ENCODE measurements at regions not wholly inside any gene's neighbourhood (a gene's known extent, or its start where the extent isn't known, plus 50 kb on each side); places are given as distances from the start of the nearest gene placed in this dataset.

DNA sequence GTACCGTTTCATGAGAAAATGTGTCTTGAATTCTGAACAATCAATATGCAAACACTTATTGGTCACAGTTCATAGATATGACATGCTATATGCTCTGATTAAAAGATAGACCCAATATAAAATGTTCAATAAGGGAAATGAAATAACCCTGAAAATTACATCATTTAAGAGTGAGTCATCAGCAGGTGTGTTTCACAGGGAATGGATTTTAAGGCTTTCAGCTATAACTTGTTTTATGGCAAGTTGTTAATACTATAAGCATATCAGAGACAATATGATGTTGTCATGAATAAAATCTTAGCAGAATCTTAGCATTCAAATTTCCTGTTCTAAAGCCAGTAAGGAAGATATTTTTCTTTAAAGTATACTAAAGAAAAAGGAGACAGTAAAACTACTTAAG lies 483.4 kb upstream of the PCDH9 start:
- WGBS (ENCODE audit: insufficient coverage), result no CpG with 5 or more reads among the region's 1 CpG
- no peaks in the 10 kb centered on the region for H3K9me3 ChIP-seq (replicated peaks; ENCODE audit: control insufficient read depth, low read depth, low read length)
- no peaks in the 10 kb centered on the region for H3K27me3 ChIP-seq (ENCODE audit: control insufficient read depth, insufficient read depth, low read length)
- H3K27ac ChIP-seq (ENCODE audit: low read length), result no peak overlapping the region
- no peak for DNase-seq
- H3K36me3 ChIP-seq (ENCODE audit: control insufficient read depth, insufficient read depth, low read length), result no peaks in the 10 kb centered on the region
- no peak overlapping the region for H3K4me3 ChIP-seq (ENCODE audit: low read length)
- H3K4me1 ChIP-seq (ENCODE audit: control insufficient read depth, insufficient read depth, low read length), result no peaks in the 10 kb centered on the region

DNA sequence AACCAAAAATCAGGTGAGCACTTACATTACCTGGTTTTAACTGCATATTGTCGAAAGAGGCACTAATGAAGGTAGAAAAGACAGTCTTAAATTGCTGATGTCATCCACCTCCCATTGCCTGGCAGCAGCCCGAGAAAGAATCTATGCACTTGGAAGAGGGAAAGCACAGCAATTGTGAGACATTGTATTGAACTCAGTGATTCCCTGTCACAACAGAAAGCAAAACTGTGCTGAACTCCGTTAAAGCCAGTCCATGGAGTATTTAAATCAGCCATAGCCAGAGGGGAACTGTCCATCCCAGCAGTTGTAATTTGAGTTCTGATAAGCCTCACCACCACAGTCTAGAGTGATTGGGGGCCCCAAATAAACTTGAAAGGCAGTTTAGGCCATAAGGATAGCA lies 466.6 kb upstream of the PCDH9 start:
- H3K36me3 ChIP-seq (ENCODE audit: control insufficient read depth, insufficient read depth, low read length), result no peaks in the 10 kb centered on the region
- no peak overlapping the region for H3K4me3 ChIP-seq (ENCODE audit: low read length)
- H3K9me3 ChIP-seq (replicated peaks; ENCODE audit: control insufficient read depth, low read depth, low read length), result no peaks in the 10 kb centered on the region
- H3K27me3 ChIP-seq (ENCODE audit: control insufficient read depth, insufficient read depth, low read length), result no peaks in the 10 kb centered on the region
- no peak for DNase-seq
- no peaks in the 10 kb centered on the region for H3K4me1 ChIP-seq (ENCODE audit: control insufficient read depth, insufficient read depth, low read length)
- no CpG with 5 or more reads among the region's 3 CpGs for WGBS (ENCODE audit: insufficient coverage)
- no peak overlapping the region for H3K27ac ChIP-seq (ENCODE audit: low read length)

DNA sequence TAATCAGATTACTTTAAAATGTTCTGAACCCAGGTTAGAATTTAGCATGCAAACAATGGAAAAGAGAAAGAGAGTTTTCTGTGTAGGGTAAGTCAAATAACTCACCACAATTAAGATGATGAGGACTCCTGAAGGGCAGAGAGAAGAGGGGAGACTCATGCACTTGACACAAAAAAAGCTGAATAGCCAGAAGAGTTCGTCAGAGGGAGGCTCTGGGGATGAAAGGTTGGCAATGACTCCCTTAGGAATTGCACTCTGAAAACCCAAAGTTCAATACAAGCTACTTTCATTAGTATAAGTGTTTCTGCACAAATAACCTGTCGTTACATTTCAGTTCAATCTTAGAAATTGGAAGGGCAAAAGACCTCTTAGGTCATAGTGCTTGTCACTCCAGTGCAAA lies 434.4 kb upstream of the PCDH9 start:
- Histone ChIP-seq H3K27me3 (ENCODE audit: control insufficient read depth, insufficient read depth, low read length) (no peaks in the 10 kb centered on the region), H3K27ac (ENCODE audit: low read length) (no peak overlapping the region), H3K9me3 (replicated peaks; ENCODE audit: control insufficient read depth, low read depth, low read length) (no peaks in the 10 kb centered on the region), H3K4me3 (ENCODE audit: low read length) (no peak overlapping the region), H3K4me1 (ENCODE audit: control insufficient read depth, insufficient read depth, low read length) (no peaks in the 10 kb centered on the region), H3K36me3 (ENCODE audit: control insufficient read depth, insufficient read depth, low read length) (no peaks in the 10 kb centered on the region)
- no CpG with 5 or more reads among the region's 2 CpGs for WGBS (ENCODE audit: insufficient coverage)
- no peak for DNase-seq

DNA sequence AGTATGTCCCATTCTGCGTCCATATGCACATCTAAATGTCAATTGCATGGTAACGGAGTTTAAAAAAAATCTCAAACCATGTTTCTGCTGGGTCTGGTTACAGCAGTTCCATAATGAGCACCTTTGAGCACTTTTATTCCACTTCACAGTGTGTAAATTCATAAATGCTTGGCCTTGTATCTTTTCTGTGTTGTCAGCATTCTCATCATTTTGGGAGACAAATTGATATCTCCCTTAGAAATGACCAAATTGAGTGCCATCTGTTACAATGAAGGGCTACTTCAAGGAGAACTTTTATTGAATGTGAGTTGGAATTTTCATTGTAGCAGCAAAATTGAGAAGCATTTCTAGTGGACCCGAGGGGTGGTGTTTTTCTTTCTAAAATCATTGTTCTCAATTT lies 432.9 kb upstream of the PCDH9 start:
- Histone ChIP-seq H3K27ac (ENCODE audit: low read length) (no peak overlapping the region), H3K27me3 (ENCODE audit: control insufficient read depth, insufficient read depth, low read length) (no peaks in the 10 kb centered on the region), H3K36me3 (ENCODE audit: control insufficient read depth, insufficient read depth, low read length) (no peaks in the 10 kb centered on the region), H3K9me3 (replicated peaks; ENCODE audit: control insufficient read depth, low read depth, low read length) (no peaks in the 10 kb centered on the region), H3K4me1 (ENCODE audit: control insufficient read depth, insufficient read depth, low read length) (no peaks in the 10 kb centered on the region), H3K4me3 (ENCODE audit: low read length) (no peak overlapping the region)
- WGBS (ENCODE audit: insufficient coverage), result no CpG with 5 or more reads among the region's 3 CpGs
- no peak for DNase-seq

DNA sequence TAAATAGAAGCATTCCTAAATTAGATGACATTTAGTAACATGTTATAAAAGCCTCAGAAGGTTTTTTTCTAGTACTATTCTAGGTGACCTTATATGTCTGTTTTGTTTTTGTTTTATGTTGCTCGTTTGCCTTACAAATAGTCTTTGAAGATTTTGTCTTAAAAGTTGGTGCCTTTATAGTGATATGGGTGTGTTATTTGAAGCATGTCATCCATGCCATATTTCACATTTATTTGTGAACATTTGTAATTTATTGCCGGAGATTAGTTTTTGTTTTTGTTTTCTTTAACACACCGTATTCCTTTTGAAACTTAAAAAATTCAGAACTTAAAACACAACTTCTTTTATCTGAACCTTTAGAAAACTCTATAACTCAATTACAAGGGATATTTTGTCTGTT lies 422.8 kb upstream of the PCDH9 start:
- Histone ChIP-seq H3K27me3 (ENCODE audit: control insufficient read depth, insufficient read depth, low read length) (no peaks in the 10 kb centered on the region), H3K4me1 (ENCODE audit: control insufficient read depth, insufficient read depth, low read length) (no peaks in the 10 kb centered on the region), H3K9me3 (replicated peaks; ENCODE audit: control insufficient read depth, low read depth, low read length) (no peaks in the 10 kb centered on the region), H3K27ac (ENCODE audit: low read length) (no peak overlapping the region), H3K36me3 (ENCODE audit: control insufficient read depth, insufficient read depth, low read length) (no peaks in the 10 kb centered on the region), H3K4me3 (ENCODE audit: low read length) (no peak overlapping the region)
- no CpG with 5 or more reads among the region's 3 CpGs for WGBS (ENCODE audit: insufficient coverage)
- no peak for DNase-seq

DNA sequence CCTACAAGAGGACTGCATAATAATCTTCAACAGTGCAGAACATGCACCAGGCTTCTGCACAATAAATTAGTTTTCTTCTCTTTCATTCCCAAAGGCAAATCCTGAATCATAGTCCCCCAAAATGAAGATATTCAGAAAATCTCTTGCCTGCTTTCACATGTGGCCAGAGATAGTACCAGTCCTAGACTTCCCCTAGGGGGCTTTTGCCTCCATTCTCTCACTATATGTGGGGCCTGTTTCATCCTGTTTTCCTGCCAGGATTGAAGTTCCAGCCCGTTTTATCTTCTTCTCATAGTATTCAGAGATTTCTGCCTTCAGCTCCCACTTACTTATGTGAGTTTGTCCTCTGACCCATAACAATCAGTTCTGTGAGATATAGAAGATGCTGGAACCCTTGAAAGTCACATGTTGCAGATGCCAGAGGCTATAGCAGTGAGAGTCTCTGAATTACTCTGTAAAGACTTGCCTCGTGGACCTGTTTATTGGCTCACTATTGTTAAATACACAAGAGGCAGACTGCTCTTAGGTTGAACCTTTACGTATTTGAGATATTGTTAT lies 421.9 kb upstream of the PCDH9 start:
- 33% methylated on average over 1 of the region's 3 CpGs for WGBS (ENCODE audit: insufficient coverage)
- DNase-seq, result no peak
- no peaks in the 10 kb centered on the region for H3K4me1 ChIP-seq (ENCODE audit: control insufficient read depth, insufficient read depth, low read length)

DNA sequence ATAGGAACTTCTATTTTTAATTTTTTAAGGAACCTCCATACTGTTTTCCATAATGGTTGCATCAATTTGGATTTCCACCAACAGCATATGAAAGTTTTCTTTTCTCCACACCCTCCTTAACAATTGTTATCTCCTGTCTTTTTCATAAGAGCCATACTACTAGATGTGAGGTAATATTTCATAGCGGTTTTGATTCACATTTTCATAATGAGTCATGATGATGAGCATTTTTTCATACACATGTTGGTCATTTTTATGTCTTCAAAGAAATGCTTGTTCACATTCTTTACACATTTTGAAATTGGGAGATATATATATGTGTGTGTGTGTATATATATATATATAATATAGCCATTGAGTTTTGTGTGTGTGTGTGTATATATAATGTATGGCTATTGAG lies 420.3 kb upstream of the PCDH9 start:
- DNase-seq, result no peak
- Histone ChIP-seq H3K27me3 (ENCODE audit: control insufficient read depth, insufficient read depth, low read length) (no peaks in the 10 kb centered on the region), H3K36me3 (ENCODE audit: control insufficient read depth, insufficient read depth, low read length) (no peaks in the 10 kb centered on the region), H3K4me3 (ENCODE audit: low read length) (no peak overlapping the region), H3K27ac (ENCODE audit: low read length) (no peak overlapping the region), H3K9me3 (replicated peaks; ENCODE audit: control insufficient read depth, low read depth, low read length) (no peaks in the 10 kb centered on the region), H3K4me1 (ENCODE audit: control insufficient read depth, insufficient read depth, low read length) (no peaks in the 10 kb centered on the region)
- WGBS (ENCODE audit: insufficient coverage), result no CpG with 5 or more reads among the region's 1 CpG

More for the DNA sequence above, 421.9 kb upstream of the PCDH9 start:
- no peak overlapping the region for H3K27ac ChIP-seq (ENCODE audit: low read length)
- no peaks in the 10 kb centered on the region for H3K9me3 ChIP-seq (replicated peaks; ENCODE audit: control insufficient read depth, low read depth, low read length)
- no peaks in the 10 kb centered on the region for H3K27me3 ChIP-seq (ENCODE audit: control insufficient read depth, insufficient read depth, low read length)
- H3K36me3 ChIP-seq (ENCODE audit: control insufficient read depth, insufficient read depth, low read length), result no peaks in the 10 kb centered on the region
- no peak overlapping the region for H3K4me3 ChIP-seq (ENCODE audit: low read length)

DNA sequence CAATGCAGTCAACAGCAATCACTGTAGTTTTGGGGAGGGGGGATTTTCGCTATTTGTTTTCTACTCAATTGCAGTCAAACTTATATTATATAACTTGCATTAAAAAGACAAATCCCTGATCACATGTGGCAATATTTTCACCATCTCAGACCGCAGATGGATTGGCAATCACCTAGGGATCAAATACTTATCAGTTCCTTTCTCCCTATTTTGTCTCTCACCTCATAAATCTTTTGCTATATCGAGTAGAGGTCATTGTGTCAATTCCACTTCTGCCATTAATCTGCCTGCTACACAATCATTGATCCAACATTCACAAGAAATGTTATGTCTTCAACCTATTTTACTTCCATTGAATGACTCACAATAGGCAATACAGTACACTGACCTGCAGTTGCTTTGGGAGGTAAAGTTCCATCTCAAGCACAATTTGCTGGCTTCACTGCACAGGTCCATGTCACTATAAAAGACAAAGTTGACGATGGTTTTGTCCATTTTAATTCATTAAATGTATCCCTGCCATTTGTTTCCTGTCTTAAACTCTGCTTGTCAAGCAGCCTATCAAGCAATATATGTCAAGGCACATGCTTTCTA lies 415.8 kb upstream of the PCDH9 start:
- Histone ChIP-seq H3K27ac (ENCODE audit: low read length) (no peak overlapping the region), H3K36me3 (ENCODE audit: control insufficient read depth, insufficient read depth, low read length) (no peaks in the 10 kb centered on the region), H3K4me3 (ENCODE audit: low read length) (no peak overlapping the region), H3K27me3 (ENCODE audit: control insufficient read depth, insufficient read depth, low read length) (no peaks in the 10 kb centered on the region), H3K4me1 (ENCODE audit: control insufficient read depth, insufficient read depth, low read length) (no peaks in the 10 kb centered on the region), H3K9me3 (replicated peaks; ENCODE audit: control insufficient read depth, low read depth, low read length) (no peaks in the 10 kb centered on the region)
- 59% methylated on average over 3 of the region's 4 CpGs for WGBS (ENCODE audit: insufficient coverage)
- no peak for DNase-seq

DNA sequence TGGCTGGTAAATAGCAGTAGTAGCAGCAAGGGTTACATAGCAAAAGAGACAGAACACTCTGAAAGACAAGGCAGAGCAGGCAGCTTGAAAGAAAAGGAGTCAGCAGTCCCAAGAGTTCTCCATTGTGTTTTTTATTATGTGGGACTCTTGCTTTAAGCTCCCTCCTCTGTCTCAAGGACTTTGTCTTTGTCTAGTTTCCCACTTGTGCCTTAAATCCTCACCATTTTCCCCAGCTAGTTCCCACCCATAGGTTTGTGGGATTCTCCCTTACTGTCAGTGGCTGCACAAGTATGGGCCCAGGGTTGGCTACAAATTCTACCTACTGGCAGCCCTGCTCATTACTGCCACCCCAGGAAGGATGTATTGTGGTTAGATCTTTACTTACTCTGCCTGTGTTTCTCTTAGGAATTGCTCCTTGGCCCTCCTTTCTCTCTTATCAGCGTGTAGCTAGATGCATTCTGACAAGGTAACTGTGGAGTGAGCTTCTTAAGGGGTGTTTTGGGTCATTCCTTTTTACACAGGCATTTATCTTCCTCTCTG lies 413.4 kb upstream of the PCDH9 start:
- Histone ChIP-seq H3K27me3 (ENCODE audit: control insufficient read depth, insufficient read depth, low read length) (no peaks in the 10 kb centered on the region), H3K4me1 (ENCODE audit: control insufficient read depth, insufficient read depth, low read length) (no peaks in the 10 kb centered on the region), H3K4me3 (ENCODE audit: low read length) (no peak overlapping the region), H3K9me3 (replicated peaks; ENCODE audit: control insufficient read depth, low read depth, low read length) (no peaks in the 10 kb centered on the region), H3K27ac (ENCODE audit: low read length) (no peak overlapping the region), H3K36me3 (ENCODE audit: control insufficient read depth, insufficient read depth, low read length) (no peaks in the 10 kb centered on the region)
- DNase-seq, result no peak
- WGBS (ENCODE audit: insufficient coverage), result no CpG with 5 or more reads among the region's 1 CpG

DNA sequence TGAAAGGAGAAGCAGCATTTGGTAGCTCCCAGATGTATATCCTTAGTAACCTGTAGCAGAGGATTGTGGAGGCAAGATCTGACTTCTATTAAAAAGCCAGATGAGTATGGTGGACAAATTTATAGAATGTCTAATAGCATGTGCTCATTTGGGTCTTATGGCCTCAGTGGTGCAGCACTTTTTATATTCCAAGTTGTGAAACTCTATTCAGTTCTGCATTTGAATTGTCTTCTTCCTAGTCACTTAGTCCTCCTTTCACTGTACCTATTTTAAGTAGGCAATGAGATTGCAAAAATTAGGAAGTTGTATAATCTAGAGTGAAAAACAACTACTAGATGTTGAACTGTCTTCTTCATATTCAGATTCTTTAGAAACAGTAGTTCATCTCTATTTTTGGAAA lies 412.5 kb upstream of the PCDH9 start:
- H3K4me3 ChIP-seq (ENCODE audit: low read length), result no peak overlapping the region

DNA sequence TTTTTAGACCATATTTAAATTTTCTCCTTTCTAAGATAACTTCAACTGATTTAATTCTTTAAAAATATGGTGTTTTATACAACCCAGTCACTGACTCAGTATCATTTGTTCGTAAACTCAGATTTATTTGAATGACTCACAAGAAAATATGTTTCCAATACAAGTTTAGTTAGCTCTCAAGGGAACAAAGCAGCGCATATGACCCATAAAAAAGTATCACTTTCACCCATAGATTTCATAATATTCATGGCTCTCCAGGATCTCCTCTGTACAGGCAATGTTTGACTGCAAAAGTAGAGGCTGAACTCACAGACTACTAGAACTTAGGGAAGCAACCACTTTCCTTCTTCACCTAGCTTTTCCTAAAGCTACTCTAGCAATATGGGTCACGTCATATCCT lies 405.6 kb upstream of the PCDH9 start:
- no peak for DNase-seq
- H3K27me3 ChIP-seq (ENCODE audit: control insufficient read depth, insufficient read depth, low read length), result no peaks in the 10 kb centered on the region
- WGBS (ENCODE audit: insufficient coverage), result 67% methylated on average over 1 of the region's 3 CpGs
- no peak overlapping the region for H3K4me3 ChIP-seq (ENCODE audit: low read length)
- no peaks in the 10 kb centered on the region for H3K36me3 ChIP-seq (ENCODE audit: control insufficient read depth, insufficient read depth, low read length)
- no peaks in the 10 kb centered on the region for H3K9me3 ChIP-seq (replicated peaks; ENCODE audit: control insufficient read depth, low read depth, low read length)
- no peaks in the 10 kb centered on the region for H3K4me1 ChIP-seq (ENCODE audit: control insufficient read depth, insufficient read depth, low read length)
- H3K27ac ChIP-seq (ENCODE audit: low read length), result no peak overlapping the region

More for the DNA sequence above, 412.5 kb upstream of the PCDH9 start:
- no peaks in the 10 kb centered on the region for H3K27me3 ChIP-seq (ENCODE audit: control insufficient read depth, insufficient read depth, low read length)
- H3K27ac ChIP-seq (ENCODE audit: low read length), result no peak overlapping the region
- peak; percentile 2 for DNase-seq
- no peaks in the 10 kb centered on the region for H3K9me3 ChIP-seq (replicated peaks; ENCODE audit: control insufficient read depth, low read depth, low read length)
- no peaks in the 10 kb centered on the region for H3K4me1 ChIP-seq (ENCODE audit: control insufficient read depth, insufficient read depth, low read length)
- H3K36me3 ChIP-seq (ENCODE audit: control insufficient read depth, insufficient read depth, low read length), result no peaks in the 10 kb centered on the region

Measured in muscle of leg (tissue), 3 donors.